ENCODE measurements at regions not wholly inside any gene's neighbourhood (a gene's known extent, or its start where the extent isn't known, plus 50 kb on each side); places are given as distances from the start of the nearest gene placed in this dataset.

DNA sequence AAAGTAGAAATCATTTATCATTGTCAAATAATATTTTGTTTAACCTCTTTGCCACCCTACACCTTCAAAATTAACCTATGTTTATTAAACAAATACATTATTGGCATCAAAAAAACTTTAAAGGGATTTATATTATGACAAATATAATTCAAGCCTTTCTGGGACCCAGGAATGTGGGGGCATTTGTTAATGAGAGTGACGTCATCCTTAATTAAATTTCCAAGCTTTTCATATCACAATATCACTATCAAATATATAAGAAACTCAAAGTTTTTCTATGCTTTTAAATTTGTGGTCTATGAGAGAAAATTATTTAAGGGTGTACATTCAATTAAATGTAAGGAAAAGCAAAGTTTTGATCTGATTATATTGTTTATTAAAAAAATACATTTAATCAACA is 307.4 kb upstream of the POU3F3 start:
- TF ChIP-seq, protein P1, sequence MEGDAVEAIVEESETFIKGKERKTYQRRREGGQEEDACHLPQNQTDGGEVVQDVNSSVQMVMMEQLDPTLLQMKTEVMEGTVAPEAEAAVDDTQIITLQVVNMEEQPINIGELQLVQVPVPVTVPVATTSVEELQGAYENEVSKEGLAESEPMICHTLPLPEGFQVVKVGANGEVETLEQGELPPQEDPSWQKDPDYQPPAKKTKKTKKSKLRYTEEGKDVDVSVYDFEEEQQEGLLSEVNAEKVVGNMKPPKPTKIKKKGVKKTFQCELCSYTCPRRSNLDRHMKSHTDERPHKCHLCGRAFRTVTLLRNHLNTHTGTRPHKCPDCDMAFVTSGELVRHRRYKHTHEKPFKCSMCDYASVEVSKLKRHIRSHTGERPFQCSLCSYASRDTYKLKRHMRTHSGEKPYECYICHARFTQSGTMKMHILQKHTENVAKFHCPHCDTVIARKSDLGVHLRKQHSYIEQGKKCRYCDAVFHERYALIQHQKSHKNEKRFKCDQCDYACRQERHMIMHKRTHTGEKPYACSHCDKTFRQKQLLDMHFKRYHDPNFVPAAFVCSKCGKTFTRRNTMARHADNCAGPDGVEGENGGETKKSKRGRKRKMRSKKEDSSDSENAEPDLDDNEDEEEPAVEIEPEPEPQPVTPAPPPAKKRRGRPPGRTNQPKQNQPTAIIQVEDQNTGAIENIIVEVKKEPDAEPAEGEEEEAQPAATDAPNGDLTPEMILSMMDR (IDR thresholded peaks at IDR 0.05): no peak
- TF ChIP-seq POLR2A (IDR thresholded peaks at IDR 0.05) (no peak), EP300 (IDR thresholded peaks at IDR 0.05) (no peak)
